ENCODE measurements at regions not wholly inside any gene's neighbourhood (a gene's known extent, or its start where the extent isn't known, plus 50 kb on each side); places are given as distances from the start of the nearest gene placed in this dataset.

DNA sequence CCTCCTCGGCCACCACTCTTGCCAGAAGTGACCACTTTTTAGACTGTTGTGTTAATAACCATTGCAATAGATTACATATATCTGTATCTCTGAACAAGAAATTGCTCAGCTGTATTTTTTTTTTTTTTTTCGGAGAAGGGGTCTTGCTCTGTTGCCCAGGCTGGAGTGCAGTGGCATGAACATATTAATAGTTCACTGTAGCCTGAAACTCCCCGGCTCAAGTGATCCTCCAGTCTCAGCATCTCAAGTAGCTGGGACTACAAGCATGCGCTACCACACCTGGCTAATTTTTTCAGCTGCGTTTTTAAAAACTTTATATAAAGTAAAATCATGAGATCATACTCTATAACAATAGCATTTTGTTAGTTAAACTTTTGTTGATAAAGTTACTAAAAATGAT lies 609.0 kb downstream of the ZNF385D start:
- DNase-seq = no peak
- no peak overlapping the region for H3K4me3 ChIP-seq
- no peaks in the 10 kb centered on the region for H3K27me3 ChIP-seq
- H3K4me1 ChIP-seq (ENCODE audit: insufficient read depth) = no peaks in the 10 kb centered on the region
- TF ChIP-seq EP300 (IDR thresholded peaks at IDR 0.05) = no peak
- TF ChIP-seq POLR2A (IDR thresholded peaks at IDR 0.05) = no peak
- TF ChIP-seq, protein P1, sequence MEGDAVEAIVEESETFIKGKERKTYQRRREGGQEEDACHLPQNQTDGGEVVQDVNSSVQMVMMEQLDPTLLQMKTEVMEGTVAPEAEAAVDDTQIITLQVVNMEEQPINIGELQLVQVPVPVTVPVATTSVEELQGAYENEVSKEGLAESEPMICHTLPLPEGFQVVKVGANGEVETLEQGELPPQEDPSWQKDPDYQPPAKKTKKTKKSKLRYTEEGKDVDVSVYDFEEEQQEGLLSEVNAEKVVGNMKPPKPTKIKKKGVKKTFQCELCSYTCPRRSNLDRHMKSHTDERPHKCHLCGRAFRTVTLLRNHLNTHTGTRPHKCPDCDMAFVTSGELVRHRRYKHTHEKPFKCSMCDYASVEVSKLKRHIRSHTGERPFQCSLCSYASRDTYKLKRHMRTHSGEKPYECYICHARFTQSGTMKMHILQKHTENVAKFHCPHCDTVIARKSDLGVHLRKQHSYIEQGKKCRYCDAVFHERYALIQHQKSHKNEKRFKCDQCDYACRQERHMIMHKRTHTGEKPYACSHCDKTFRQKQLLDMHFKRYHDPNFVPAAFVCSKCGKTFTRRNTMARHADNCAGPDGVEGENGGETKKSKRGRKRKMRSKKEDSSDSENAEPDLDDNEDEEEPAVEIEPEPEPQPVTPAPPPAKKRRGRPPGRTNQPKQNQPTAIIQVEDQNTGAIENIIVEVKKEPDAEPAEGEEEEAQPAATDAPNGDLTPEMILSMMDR (IDR thresholded peaks at IDR 0.05) = no peak
- H3K36me3 ChIP-seq = no peaks in the 10 kb centered on the region
- no peaks in the 10 kb centered on the region for H3K9me3 ChIP-seq
- intact Hi-C loops (cut with DNase I) = no loop called here
- H3K27ac ChIP-seq = no peak overlapping the region
- 86 to 92% (median 91%) methylated on average over 5 of the region's 5 CpGs for WGBS, 3 donors

- intact Hi-C loops (cut with DNase I) = no loop called here
- H3K27ac ChIP-seq = no peak overlapping the region
- 24 to 45% (median 33%) methylated on average over 1 of the region's 1 CpG for WGBS, 3 donors
- H3K4me3 ChIP-seq = no peak overlapping the region
- no peaks in the 10 kb centered on the region for H3K9me3 ChIP-seq
- no peak for DNase-seq
- no peaks in the 10 kb centered on the region for H3K36me3 ChIP-seq
- no peaks in the 10 kb centered on the region for H3K4me1 ChIP-seq (ENCODE audit: insufficient read depth)
- H3K27me3 ChIP-seq = no peaks in the 10 kb centered on the region
- TF ChIP-seq, protein P1 (IDR thresholded peaks at IDR 0.05) = no peak
- no peak for TF ChIP-seq POLR2A (IDR thresholded peaks at IDR 0.05)
- no peak for TF ChIP-seq EP300 (IDR thresholded peaks at IDR 0.05)
Measured at GRCh38 chr3:21140785-21141184, 610.2 kb downstream of the ZNF385D start.

DNA sequence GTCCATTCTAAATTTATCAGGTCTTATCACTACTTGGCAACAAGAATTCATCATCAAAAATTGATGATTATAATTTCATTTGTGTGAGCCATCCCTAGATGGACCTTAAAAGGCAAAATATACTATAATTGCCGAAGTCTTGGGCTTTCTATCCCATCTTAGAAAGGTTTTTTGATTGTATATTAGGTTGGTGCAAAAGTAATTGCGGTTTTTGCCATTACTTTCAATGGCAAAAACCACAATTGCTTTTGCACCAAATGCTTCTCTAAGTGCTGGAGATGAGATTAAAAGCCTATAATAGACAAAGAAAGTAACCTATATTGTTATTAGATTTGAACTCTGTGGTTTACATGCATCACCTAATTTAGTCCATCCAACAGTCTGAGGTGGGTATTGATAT lies 612.9 kb downstream of the ZNF385D start:
- no peak for DNase-seq
- no peaks in the 10 kb centered on the region for H3K9me3 ChIP-seq
- WGBS, 3 donors = 85 to 93% (median 90%) methylated on average over 2 of the region's 2 CpGs

DNA sequence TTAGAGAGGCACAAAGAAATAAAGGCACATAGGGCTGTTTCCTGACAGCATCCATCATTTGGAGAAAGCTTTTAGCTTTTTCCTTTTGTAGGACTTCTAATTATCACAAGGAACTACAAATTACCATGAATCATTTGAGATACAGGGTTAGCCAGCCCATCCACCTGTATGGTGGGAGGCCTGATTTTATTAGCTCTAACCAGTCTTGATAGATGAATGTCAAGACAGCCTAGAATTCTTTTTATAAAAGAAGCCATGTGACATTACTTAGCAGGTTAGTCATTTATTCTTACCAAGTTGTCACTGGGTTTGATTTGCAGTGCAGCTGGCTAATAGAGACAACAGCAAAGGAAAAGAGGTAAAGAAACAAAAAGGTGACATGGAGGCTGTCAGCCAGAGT lies 618.1 kb downstream of the ZNF385D start:
- no peak for DNase-seq
- Histone ChIP-seq H3K27ac (no peak overlapping the region), H3K4me1 (ENCODE audit: insufficient read depth) (no peaks in the 10 kb centered on the region), H3K36me3 (no peaks in the 10 kb centered on the region), H3K9me3 (no peaks in the 10 kb centered on the region), H3K4me3 (no peak overlapping the region), H3K27me3 (no peaks in the 10 kb centered on the region)
- intact Hi-C loops (cut with DNase I) = no loop called here
- TF ChIP-seq, protein P1 (IDR thresholded peaks at IDR 0.05) = no peak

More for the DNA sequence above, 612.9 kb downstream of the ZNF385D start:
- no peaks in the 10 kb centered on the region for H3K27me3 ChIP-seq
- H3K36me3 ChIP-seq = no peaks in the 10 kb centered on the region
- TF ChIP-seq POLR2A (IDR thresholded peaks at IDR 0.05) = no peak
- TF ChIP-seq, protein P1 (IDR thresholded peaks at IDR 0.05) = no peak
- no peak for TF ChIP-seq EP300 (IDR thresholded peaks at IDR 0.05)
- intact Hi-C loops (cut with DNase I) = no loop called here
- H3K4me3 ChIP-seq = no peak overlapping the region
- H3K4me1 ChIP-seq (ENCODE audit: insufficient read depth) = no peaks in the 10 kb centered on the region
- no peak overlapping the region for H3K27ac ChIP-seq

GRCh38 chr3:21120826-21121225 lies 630.2 kb downstream of the ZNF385D start:
- DNase-seq = no peak
- Histone ChIP-seq H3K4me1 (ENCODE audit: insufficient read depth) (no peaks in the 10 kb centered on the region), H3K4me3 (no peak overlapping the region), H3K27me3 (no peaks in the 10 kb centered on the region), H3K9me3 (no peaks in the 10 kb centered on the region), H3K27ac (no peak overlapping the region), H3K36me3 (no peaks in the 10 kb centered on the region)
- intact Hi-C loops (cut with DNase I) = no loop called here
- 80 to 87% (median 86%) methylated on average over 2 of the region's 2 CpGs for WGBS, 3 donors
- TF ChIP-seq, protein P1 (IDR thresholded peaks at IDR 0.05) = no peak
- no peak for TF ChIP-seq POLR2A (IDR thresholded peaks at IDR 0.05)
- no peak for TF ChIP-seq EP300 (IDR thresholded peaks at IDR 0.05)
